Uterus (tissue), 3 donors: ENCODE measurements at regions not wholly inside any gene's neighbourhood (a gene's known extent, or its start where the extent isn't known, plus 50 kb on each side); places are given as distances from the start of the nearest gene placed in this dataset.

Source experiments
- DNase-seq, 2 donors: peaks; one replicate each; pipeline ENCODE4 v3.0.0-alpha.2; 2019 to 2020
- H3K27ac ChIP-seq, 2 donors: fragments of 200-600 bp; sonication (generic); 1 replicate in 1 of 2; 2 replicates in 1 of 2; pipeline ENCODE4 v1.5.1; 2016 to 2018
- H3K27me3 ChIP-seq, 2 donors: fragments of 200-600 bp; sonication (generic); one replicate each; pipeline ENCODE4 v1.5.1; 2018 to 2019; ENCODE audit warnings: control low read depth in 1 of 2
- H3K36me3 ChIP-seq, 2 donors: fragments of 200-600 bp; sonication (generic); one replicate each; pipeline ENCODE4 v1.5.1; 2019; ENCODE audit warnings: control low read depth in 1 of 2
- H3K4me1 ChIP-seq, 2 donors: fragments of 200-600 bp; sonication (generic); one replicate each; pipeline ENCODE4 v1.5.1; 2018 to 2019; ENCODE audit warnings: control low read depth in 1 of 2
- H3K4me3 ChIP-seq, 2 donors: fragments of 200-600 bp; sonication (generic); 1 replicate in 1 of 2; 2 replicates in 1 of 2; pipeline ENCODE4 v1.5.1; 2018 to 2019; ENCODE audit warnings: mild to moderate bottlenecking in 1 of 2
- H3K9me3 ChIP-seq, 2 donors: fragments of 200-600 bp; sonication (generic); one replicate each; pipeline ENCODE4 v1.5.1; 2019; ENCODE audit warnings: control low read depth in 1 of 2
- CTCF ChIP-seq, 4 experiments: fragments of 200-600 bp in 2 of 4; fragments of 450-650 bp in 2 of 4; sonication (generic) in 2 of 4; IDR thresholded peaks; one replicate each; pipeline ENCODE4 v1.5.1; 2016 to 2019; ENCODE audit warnings: antibody characterized with exemption in 4 of 4, mild to moderate bottlenecking in 2 of 4, moderate library complexity in 1 of 4
- POLR2A ChIP-seq, 2 donors: fragments of 450-650 bp; IDR thresholded peaks; one replicate each; pipeline ENCODE4 v1.6.1; 2016; ENCODE audit warnings: antibody characterized with exemption in 2 of 2, mild to moderate bottlenecking in 1 of 2, moderate library complexity in 1 of 2
- intact Hi-C: fragments of 100-400 bp; cut with DNase I; formaldehyde crosslinking; loops from one replicate; pipeline ENCODE4 v1.15.1; 2023; ENCODE audit warnings: low total_unique reads
- donor health status: DM: yes; HTN: yes; CAD: no.

DNA sequence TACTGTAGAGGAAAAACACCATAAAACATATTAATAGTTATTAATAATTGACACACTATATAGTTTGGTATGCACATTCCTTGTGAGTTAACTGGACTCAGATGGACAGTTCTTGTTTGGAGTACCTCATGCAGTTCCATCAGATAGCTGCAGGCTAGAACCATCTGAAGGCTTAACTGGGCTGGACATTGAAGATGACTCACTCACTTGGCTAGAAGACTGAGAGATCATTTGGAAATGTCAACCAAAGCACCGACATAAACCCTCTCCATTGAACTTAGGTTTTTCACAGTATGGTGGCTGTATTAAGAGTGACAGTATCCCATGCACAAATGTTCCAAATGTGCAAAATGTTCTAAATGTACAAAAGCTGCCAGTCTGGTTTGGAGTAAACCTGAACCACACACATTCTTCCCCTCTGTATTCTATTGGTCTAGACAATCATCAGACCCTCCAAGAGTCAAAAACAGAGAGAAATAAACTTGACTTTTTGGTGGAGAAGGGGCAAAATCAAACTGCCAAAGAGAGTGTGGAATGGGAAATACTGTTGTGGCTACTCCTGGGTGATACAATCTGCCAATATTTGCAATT, 708.4 kb downstream of the KCNT2 start:
- intact Hi-C loops, result no loop called here

DNA sequence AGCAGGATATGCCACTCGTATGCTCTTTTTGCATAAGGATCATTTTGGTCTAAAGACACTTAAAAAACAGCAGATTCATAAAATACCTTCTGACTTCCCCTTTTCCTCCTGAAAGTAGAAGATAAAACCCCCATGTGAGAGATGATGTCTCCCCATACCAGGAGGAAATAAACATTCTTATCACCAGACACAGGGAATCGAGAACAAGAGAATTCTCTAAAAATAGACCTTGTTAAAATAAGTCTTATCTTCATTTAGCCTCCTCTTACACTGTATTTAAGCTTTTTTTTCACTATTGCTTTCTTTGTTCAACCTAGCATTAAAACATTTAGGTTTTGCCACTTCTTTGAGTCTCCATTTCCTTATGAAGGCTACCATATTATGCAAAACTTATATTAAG, 709.3 kb downstream of the KCNT2 start:
- Histone ChIP-seq H3K27me3 (no peaks in the 10 kb centered on the region), H3K36me3 (no peaks in the 10 kb centered on the region), H3K27ac (no peak overlapping the region), H3K9me3 (no peaks in the 10 kb centered on the region), H3K4me3 (no peak overlapping the region), H3K4me1 (no peaks in the 10 kb centered on the region)
- no peak for TF ChIP-seq CTCF (IDR thresholded peaks at IDR 0.05)
- no peak for TF ChIP-seq POLR2A (IDR thresholded peaks at IDR 0.05)
- intact Hi-C loops, result no loop called here
- no peak for DNase-seq

More for the DNA sequence above, 708.4 kb downstream of the KCNT2 start:
- Histone ChIP-seq H3K27me3 (no peaks in the 10 kb centered on the region), H3K27ac (no peak overlapping the region), H3K36me3 (no peaks in the 10 kb centered on the region), H3K9me3 (no peaks in the 10 kb centered on the region), H3K4me3 (no peak overlapping the region), H3K4me1 (no peaks in the 10 kb centered on the region)
- no peak for TF ChIP-seq POLR2A (IDR thresholded peaks at IDR 0.05)
- TF ChIP-seq CTCF (IDR thresholded peaks at IDR 0.05), result no peak
- no peak for DNase-seq

DNA sequence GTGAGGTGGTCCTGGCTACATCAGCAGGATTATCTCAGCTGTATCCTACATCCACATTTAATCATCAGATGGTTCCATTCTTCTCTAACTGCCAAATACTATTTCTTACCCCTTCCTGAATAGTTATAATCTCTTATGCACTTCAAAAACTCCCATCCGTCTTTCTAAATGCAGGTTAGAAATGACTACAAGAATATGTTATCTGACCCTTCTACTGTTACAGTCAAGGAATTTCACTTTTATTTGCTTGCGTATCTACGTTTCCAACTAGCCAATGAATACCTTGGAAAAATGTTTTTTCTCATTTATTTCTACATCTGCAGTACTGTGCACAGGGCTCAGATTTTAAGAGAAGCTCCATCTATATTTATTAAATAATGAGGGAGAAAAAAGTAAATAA, 709.9 kb downstream of the KCNT2 start:
- Histone ChIP-seq H3K4me3 (no peak overlapping the region), H3K4me1 (no peaks in the 10 kb centered on the region), H3K27me3 (no peaks in the 10 kb centered on the region), H3K27ac (no peak overlapping the region), H3K36me3 (no peaks in the 10 kb centered on the region), H3K9me3 (no peaks in the 10 kb centered on the region)
- intact Hi-C loops, result no loop called here
- no peak for DNase-seq
- TF ChIP-seq POLR2A (IDR thresholded peaks at IDR 0.05), result no peak
- TF ChIP-seq CTCF (IDR thresholded peaks at IDR 0.05), result no peak

DNA sequence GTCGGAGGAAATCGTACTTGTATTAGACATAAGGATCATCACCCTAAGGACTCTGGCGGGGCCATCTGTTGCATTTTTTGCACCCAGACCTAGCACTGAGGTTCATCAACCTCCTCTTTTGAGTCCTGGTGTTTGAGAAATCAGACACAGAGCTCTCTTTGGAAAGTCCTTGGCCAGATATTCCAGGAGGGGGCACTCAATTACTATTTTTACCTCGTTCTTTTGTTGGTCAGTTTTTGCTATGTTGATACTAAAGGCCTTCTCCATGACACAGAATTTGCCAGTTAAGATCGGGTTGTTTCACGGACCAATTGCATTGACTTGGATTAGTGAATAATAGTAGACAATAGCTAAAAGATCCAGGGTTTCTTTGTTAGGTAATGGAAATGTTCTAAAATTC, 711.2 kb downstream of the KCNT2 start:
- no peaks in the 10 kb centered on the region for H3K36me3 ChIP-seq
- H3K4me1 ChIP-seq, result no peaks in the 10 kb centered on the region
- H3K9me3 ChIP-seq, result no peaks in the 10 kb centered on the region
- TF ChIP-seq POLR2A (IDR thresholded peaks at IDR 0.05), result no peak
- no peak for TF ChIP-seq CTCF (IDR thresholded peaks at IDR 0.05)
- H3K27ac ChIP-seq, result no peak overlapping the region
- intact Hi-C loops, result no loop called here
- no peak overlapping the region for H3K4me3 ChIP-seq
- no peaks in the 10 kb centered on the region for H3K27me3 ChIP-seq
- no peak for DNase-seq

GRCh38 chr1:195894411-195894810, 713.8 kb downstream of the KCNT2 start:
- no peak for TF ChIP-seq CTCF (IDR thresholded peaks at IDR 0.05)
- intact Hi-C loops, result no loop called here

More at GRCh38 chr1:195894411-195894810, 713.8 kb downstream of the KCNT2 start:
- H3K4me3 ChIP-seq, result no peak overlapping the region
- no peaks in the 10 kb centered on the region for H3K4me1 ChIP-seq
- no peaks in the 10 kb centered on the region for H3K9me3 ChIP-seq
- DNase-seq, result no peak
- no peak overlapping the region for H3K27ac ChIP-seq
- H3K36me3 ChIP-seq, result no peaks in the 10 kb centered on the region
- H3K27me3 ChIP-seq, result no peaks in the 10 kb centered on the region
